Effector memory CD8-positive, alpha-beta T cell (primary cell): ENCODE measurements at regions not wholly inside any gene's neighbourhood (a gene's known extent, or its start where the extent isn't known, plus 50 kb on each side); places are given as distances from the start of the nearest gene placed in this dataset.

Experiments
- ATAC-seq: fragments of 150-1000 bp; cut with Tn5 transposase; replicated peaks from 2 replicates; pipeline ENCODE4 v1.10.0; 2021; ENCODE audit warnings: mild to moderate bottlenecking, moderate library complexity
- DNase-seq, 3 experiments: peaks; one replicate each; pipeline ENCODE4 v3.0.0; 2021
- H3K27ac Mint-ChIP-seq, 2 donors: one replicate each; pipeline ENCODE4 v1.8.0; 2022; ENCODE audit warnings: mild to moderate bottlenecking in 2 of 2, mixed read lengths in 2 of 2, moderate library complexity in 2 of 2
- H3K27me3 Mint-ChIP-seq, 2 donors: one replicate each; pipeline ENCODE4 v1.8.0; 2022; ENCODE audit warnings: mixed read lengths in 2 of 2
- H3K36me3 Mint-ChIP-seq: one replicate; pipeline ENCODE4 v1.8.0; 2022; ENCODE audit warnings: mild to moderate bottlenecking, moderate library complexity, mixed read lengths; ENCODE audit not compliant: insufficient read depth
- H3K4me1 Mint-ChIP-seq, 2 donors: one replicate each; pipeline ENCODE4 v1.8.0; 2022; ENCODE audit warnings: low read depth in 2 of 2, mixed read lengths in 2 of 2
- H3K4me3 Mint-ChIP-seq, 2 donors: one replicate each; pipeline ENCODE4 v1.8.0; 2022; ENCODE audit warnings: mild to moderate bottlenecking in 2 of 2, mixed read lengths in 2 of 2, moderate library complexity in 2 of 2
- H3K9me3 Mint-ChIP-seq, 2 donors: one replicate each; pipeline ENCODE4 v1.8.0; 2022; ENCODE audit warnings: mixed read lengths in 2 of 2

DNA sequence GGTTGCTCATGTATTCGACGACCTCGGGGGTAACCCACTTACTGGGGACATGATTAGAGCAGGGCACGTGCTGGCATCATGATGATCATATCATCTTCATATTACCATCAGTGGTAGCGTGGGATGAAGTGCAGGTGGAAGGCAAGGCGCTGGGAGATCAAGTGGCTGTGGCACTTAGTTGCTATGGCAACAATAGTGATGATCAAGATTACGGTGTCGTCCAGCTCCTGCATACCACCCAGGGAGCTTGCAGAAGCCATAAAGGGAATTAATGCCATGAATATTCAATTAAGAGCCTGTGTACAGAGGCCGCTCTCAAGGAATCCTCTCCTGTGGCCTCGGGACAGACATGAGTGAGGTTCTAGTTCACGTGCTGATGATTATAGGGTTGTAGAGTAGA lies 237.2 kb upstream of the COPS8 start:
- Mint-ChIP-seq H3K4me1 (no peaks in the 10 kb centered on the region), H3K36me3 (no peaks in the 10 kb centered on the region), H3K9me3 (no peaks in the 10 kb centered on the region), H3K27ac (no peak overlapping the region), H3K4me3 (no peak overlapping the region), H3K27me3 (peaks cover 24 to 49% of the 10 kb centered on the region in 2 donors)
- DNase-seq (no peak), ATAC-seq (no peak)

- no peak for DNase-seq
- Mint-ChIP-seq H3K27me3 (peaks cover 19 to 39% of the 10 kb centered on the region in 2 donors), H3K4me1 (no peaks in the 10 kb centered on the region), H3K27ac (no peak overlapping the region), H3K36me3 (no peaks in the 10 kb centered on the region), H3K4me3 (no peak overlapping the region), H3K9me3 (no peaks in the 10 kb centered on the region)
- ATAC-seq, result no peak
Observed at GRCh38 chr2:236849508-236849907, 236.2 kb upstream of the COPS8 start.

GRCh38 chr2:236849940-236850339 lies 235.7 kb upstream of the COPS8 start:
- Mint-ChIP-seq H3K27ac (no peak overlapping the region), H3K9me3 (no peaks in the 10 kb centered on the region), H3K4me3 (no peak overlapping the region), H3K27me3 (peaks cover 19 to 34% of the 10 kb centered on the region in 2 donors), H3K4me1 (no peaks in the 10 kb centered on the region), H3K36me3 (no peaks in the 10 kb centered on the region)
- ATAC-seq (no peak), DNase-seq (no peak)

GRCh38 chr2:236851187-236851586 lies 234.5 kb upstream of the COPS8 start:
- no peak overlapping the region for H3K27ac Mint-ChIP-seq
- no peaks in the 10 kb centered on the region for H3K9me3 Mint-ChIP-seq
- H3K27me3 Mint-ChIP-seq, result peaks cover 19 to 37% of the 10 kb centered on the region in 2 donors
- no peak for ATAC-seq
- no peak overlapping the region for H3K4me3 Mint-ChIP-seq
- H3K4me1 Mint-ChIP-seq, result no peaks in the 10 kb centered on the region
- DNase-seq, result no peak
- no peaks in the 10 kb centered on the region for H3K36me3 Mint-ChIP-seq

DNA sequence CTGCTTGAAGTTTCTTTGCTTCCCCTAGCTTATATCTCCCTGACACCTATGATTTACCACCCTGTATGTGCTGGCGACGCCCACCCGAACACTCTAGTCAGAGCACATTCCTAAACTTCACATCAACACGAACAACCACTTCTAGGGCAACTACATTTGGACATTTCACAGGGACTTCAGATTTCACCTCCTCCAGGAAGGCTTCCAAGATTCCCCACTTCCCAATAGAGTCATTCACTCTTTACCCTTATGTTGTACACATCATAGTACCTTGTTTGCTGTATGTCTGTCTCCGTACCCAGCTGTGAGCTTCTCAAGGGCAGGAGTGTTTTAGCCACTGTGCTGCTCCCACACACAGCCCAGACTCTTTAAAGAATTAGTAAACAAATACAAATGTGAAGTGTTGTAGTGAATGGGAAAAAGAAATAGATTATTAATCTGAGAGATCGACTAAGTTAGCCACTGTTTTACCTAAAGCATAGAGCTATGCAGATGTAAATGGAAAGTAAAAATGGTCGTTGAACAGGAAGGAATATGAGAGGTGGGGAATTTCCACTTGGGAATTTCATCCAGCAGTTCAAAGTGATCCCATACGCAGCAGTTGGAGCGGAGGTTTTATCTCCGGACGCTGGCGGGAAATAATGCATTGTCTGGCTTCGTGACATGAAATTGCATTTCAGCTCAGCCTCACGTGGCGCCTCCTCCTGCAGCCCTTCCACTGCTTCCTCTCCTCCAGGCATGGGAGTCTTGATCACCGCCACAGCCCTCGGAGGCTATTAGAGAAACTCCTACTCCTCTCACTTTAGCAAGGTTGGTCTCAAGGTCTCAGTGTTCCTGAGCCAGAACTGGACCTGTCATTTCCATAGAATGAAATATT lies 233.4 kb upstream of the COPS8 start:
- no peaks in the 10 kb centered on the region for H3K9me3 Mint-ChIP-seq
- H3K4me1 Mint-ChIP-seq, result no peaks in the 10 kb centered on the region
- peaks cover 13 to 35% of the 10 kb centered on the region in 2 donors for H3K27me3 Mint-ChIP-seq
- H3K36me3 Mint-ChIP-seq, result no peaks in the 10 kb centered on the region
- no peak for ATAC-seq
- no peak overlapping the region for H3K27ac Mint-ChIP-seq
- no peak for DNase-seq
- no peak overlapping the region for H3K4me3 Mint-ChIP-seq

DNA sequence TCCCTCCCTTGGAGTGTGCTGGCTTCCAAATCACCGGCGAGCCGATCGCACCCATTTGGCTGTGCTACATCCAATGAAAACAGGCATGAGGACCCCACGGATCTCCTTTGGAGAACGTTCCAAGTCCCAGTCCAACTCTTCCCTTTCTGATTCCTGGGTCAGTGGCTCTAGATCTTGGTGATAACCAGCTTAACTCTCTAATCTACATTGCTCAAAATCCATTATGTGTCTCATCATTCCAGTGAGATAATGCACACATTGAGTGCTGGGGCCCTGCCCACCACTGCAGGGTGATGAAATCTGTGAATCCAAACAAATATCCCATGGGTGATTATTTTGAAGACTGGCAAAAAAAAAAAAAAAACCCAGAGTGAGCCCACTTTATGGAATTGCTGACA lies 232.7 kb upstream of the COPS8 start:
- H3K4me1 Mint-ChIP-seq, result no peaks in the 10 kb centered on the region
- no peak overlapping the region for H3K4me3 Mint-ChIP-seq
- peaks cover 13 to 37% of the 10 kb centered on the region in 2 donors for H3K27me3 Mint-ChIP-seq
- no peak overlapping the region for H3K27ac Mint-ChIP-seq
- DNase-seq (no peak), ATAC-seq (no peak)
- H3K36me3 Mint-ChIP-seq, result no peaks in the 10 kb centered on the region
- H3K9me3 Mint-ChIP-seq, result no peaks in the 10 kb centered on the region

- no peaks in the 10 kb centered on the region for H3K4me1 Mint-ChIP-seq
- ATAC-seq (no peak), DNase-seq (no peak)
- no peaks in the 10 kb centered on the region for H3K9me3 Mint-ChIP-seq
- H3K27ac Mint-ChIP-seq, result no peak overlapping the region
- H3K27me3 Mint-ChIP-seq, result peaks cover 13 to 37% of the 10 kb centered on the region in 2 donors
- no peaks in the 10 kb centered on the region for H3K36me3 Mint-ChIP-seq
- no peak overlapping the region for H3K4me3 Mint-ChIP-seq
Observed at GRCh38 chr2:236853585-236854051, 232.1 kb upstream of the COPS8 start.

DNA sequence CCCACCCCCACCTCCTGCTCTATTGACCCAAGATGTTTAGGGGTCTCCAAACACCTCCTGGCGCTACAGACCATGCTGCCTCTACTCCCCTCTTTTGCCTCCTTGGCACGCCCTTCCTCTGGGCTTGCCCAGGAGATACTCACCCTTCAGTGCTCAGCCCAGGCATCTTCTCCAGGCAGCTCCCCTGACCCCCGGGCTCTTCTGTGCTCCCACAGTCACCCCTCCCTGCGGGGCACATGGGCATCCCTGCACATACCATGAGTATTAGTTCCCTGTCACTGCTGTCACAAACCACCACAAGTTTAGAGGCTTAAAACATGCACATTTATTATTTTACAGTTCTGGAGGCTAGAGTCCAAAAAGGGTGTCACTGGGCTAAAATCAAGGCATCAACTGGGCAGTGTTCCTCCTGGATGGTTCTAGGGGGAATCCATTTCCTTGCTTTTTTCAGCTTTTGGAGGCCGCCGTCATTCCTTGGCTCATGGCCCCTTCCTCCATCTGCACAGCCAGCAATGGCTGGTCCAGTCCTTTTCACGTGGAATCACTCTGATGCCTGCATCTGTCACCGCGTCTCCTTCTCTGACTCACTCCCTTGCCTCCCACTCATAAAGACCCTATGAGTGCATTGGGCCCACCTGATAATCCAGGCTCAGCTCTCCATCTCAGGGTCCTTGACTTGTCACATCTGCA lies 230.4 kb upstream of the COPS8 start:
- H3K4me1 Mint-ChIP-seq, result no peaks in the 10 kb centered on the region
- H3K4me3 Mint-ChIP-seq, result no peak overlapping the region
- no peak overlapping the region for H3K27ac Mint-ChIP-seq
- no peak for DNase-seq
- H3K27me3 Mint-ChIP-seq, result peaks cover 7 to 44% of the 10 kb centered on the region in 2 donors
- H3K9me3 Mint-ChIP-seq, result no peaks in the 10 kb centered on the region
- ATAC-seq, result no peak
- no peaks in the 10 kb centered on the region for H3K36me3 Mint-ChIP-seq

GRCh38 chr2:236855866-236856847 lies 229.5 kb upstream of the COPS8 start:
- Mint-ChIP-seq H3K4me1 (no peaks in the 10 kb centered on the region), H3K36me3 (no peaks in the 10 kb centered on the region), H3K4me3 (no peak overlapping the region), H3K27me3 (peaks cover 9 to 49% of the 10 kb centered on the region in 2 donors), H3K27ac (no peak overlapping the region), H3K9me3 (no peaks in the 10 kb centered on the region)
- DNase-seq, result no peak
- ATAC-seq, result no peak

DNA sequence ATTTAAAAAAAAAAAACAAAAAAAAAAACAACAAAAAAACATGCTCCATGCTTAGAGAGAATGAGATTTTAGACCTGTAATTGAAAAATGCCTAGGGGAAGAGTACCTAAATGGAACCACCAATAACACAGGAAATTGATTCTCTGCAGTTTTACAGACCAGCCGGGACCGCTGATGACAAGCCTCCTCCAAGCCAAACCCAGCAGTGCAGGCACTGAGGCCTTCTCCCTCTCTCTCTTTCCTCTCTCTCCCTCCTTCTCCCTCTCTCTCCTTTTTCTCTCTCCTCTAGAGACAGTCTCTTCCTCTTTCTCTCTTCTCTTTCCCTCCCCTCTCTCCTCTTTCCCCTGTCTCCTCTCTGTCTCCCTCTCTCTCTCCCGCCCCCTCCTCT lies 228.8 kb upstream of the COPS8 start:
- Mint-ChIP-seq H3K27ac (no peak overlapping the region), H3K4me3 (no peak overlapping the region), H3K4me1 (no peaks in the 10 kb centered on the region), H3K9me3 (no peaks in the 10 kb centered on the region), H3K36me3 (no peaks in the 10 kb centered on the region), H3K27me3 (peaks cover 12 to 56% of the 10 kb centered on the region in 2 donors)
- no peak for DNase-seq
- no peak for ATAC-seq

- H3K9me3 Mint-ChIP-seq, result no peaks in the 10 kb centered on the region
- no peak for ATAC-seq
Observed at GRCh38 chr2:236857246-236857645, 228.4 kb upstream of the COPS8 start.

DNA sequence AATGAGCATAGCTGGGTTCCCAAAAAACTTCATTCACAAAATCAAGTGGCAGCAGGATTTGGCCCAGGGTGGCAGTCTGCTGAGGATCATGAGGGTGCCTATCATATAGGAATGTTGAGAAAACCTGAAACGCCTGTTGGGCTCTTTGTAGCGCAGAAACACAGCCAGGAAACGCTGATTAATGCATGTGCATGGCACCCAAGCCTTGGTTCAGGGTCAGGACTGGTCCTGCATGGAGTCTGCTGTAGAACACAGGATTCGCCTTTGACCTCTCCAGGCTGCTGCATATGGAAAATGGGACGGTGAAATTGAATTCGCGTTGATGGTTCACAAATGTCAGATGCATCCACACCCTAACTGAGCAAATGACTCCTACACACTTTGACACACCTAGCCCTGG lies 227.9 kb upstream of the COPS8 start:
- no peaks in the 10 kb centered on the region for H3K9me3 Mint-ChIP-seq
- DNase-seq, result no peak
- no peaks in the 10 kb centered on the region for H3K36me3 Mint-ChIP-seq
- no peak overlapping the region for H3K4me3 Mint-ChIP-seq
- H3K27ac Mint-ChIP-seq, result no peak overlapping the region
- peaks cover 16 to 65% of the 10 kb centered on the region in 2 donors for H3K27me3 Mint-ChIP-seq
- no peak for ATAC-seq
- peaks cover 0 to 2% of the 10 kb centered on the region in 2 donors for H3K4me1 Mint-ChIP-seq

More at GRCh38 chr2:236857246-236857645, 228.4 kb upstream of the COPS8 start:
- peaks cover 12 to 60% of the 10 kb centered on the region in 2 donors for H3K27me3 Mint-ChIP-seq
- no peaks in the 10 kb centered on the region for H3K36me3 Mint-ChIP-seq
- DNase-seq, result no peak
- H3K4me1 Mint-ChIP-seq, result no peaks in the 10 kb centered on the region
- no peak overlapping the region for H3K4me3 Mint-ChIP-seq
- no peak overlapping the region for H3K27ac Mint-ChIP-seq

- Mint-ChIP-seq H3K9me3 (no peaks in the 10 kb centered on the region), H3K36me3 (no peaks in the 10 kb centered on the region), H3K4me3 (no peak overlapping the region), H3K27ac (no peak overlapping the region), H3K4me1 (peaks cover 0 to 2% of the 10 kb centered on the region in 2 donors), H3K27me3 (peaks cover 18 to 74% of the 10 kb centered on the region in 2 donors)
- DNase-seq (no peak), ATAC-seq (no peak)
Observed at GRCh38 chr2:236858661-236859060, 227.0 kb upstream of the COPS8 start.
